ENCODE measurements at regions not wholly inside any gene's neighbourhood (a gene's known extent, or its start where the extent isn't known, plus 50 kb on each side); places are given as distances from the start of the nearest gene placed in this dataset.

GRCh38 chr2:23211987-23212583 is 172.9 kb upstream of the KLHL29 start:
- TF ChIP-seq CTCF (IDR thresholded peaks at IDR 0.05) (no peak), EP300 (IDR thresholded peaks at IDR 0.05) (no peak), POLR2A (IDR thresholded peaks at IDR 0.05) (no peak)

Measured in ovary (tissue), 3 donors.